Activated B cell treated with CpG ODN at 0.5 μM for 24 hours (primary cell): ENCODE measurements at regions not wholly inside any gene's neighbourhood (a gene's known extent, or its start where the extent isn't known, plus 50 kb on each side); places are given as distances from the start of the nearest gene placed in this dataset.
"Not testable (repeated sequence)": the region's sequence is repeated elsewhere in the genome, so short reads cannot be mapped to it uniquely, and the experiment has no call there.

Experiments
- ATAC-seq: fragments of 200-7000 bp; cut with Tn5 transposase; one replicate; pipeline ENCODE4 v1.10.0; 2021; ENCODE audit warnings: low read depth, mild to moderate bottlenecking, moderate library complexity
- CTCF ChIA-PET: fragments of 350-600 bp; sonication (Branson Sonifier 250); formaldehyde crosslinking; loops from one replicate; lab custom pipeline; 2021; ENCODE audit warnings: antibody characterized with exemption; lab: Charles Lee
- POLR2A ChIA-PET: fragments of 350-600 bp; sonication (Branson Sonifier 250); formaldehyde crosslinking; loops from one replicate; lab custom pipeline; 2021; ENCODE audit warnings: antibody characterized with exemption; lab: Charles Lee
- DNase-seq: peaks from one replicate; pipeline ENCODE4 v3.0.0; 2022
- H3K27ac Mint-ChIP-seq: one replicate; pipeline ENCODE4 v1.8.0; 2020; ENCODE audit warnings: mixed read lengths
- H3K27me3 Mint-ChIP-seq: one replicate; pipeline ENCODE4 v1.8.0; 2021; ENCODE audit warnings: mixed read lengths
- H3K36me3 Mint-ChIP-seq: one replicate; pipeline ENCODE4 v1.8.0; 2021; ENCODE audit warnings: low read depth, mixed read lengths
- H3K4me1 Mint-ChIP-seq: one replicate; pipeline ENCODE4 v1.8.0; 2021; ENCODE audit warnings: mixed read lengths
- H3K4me3 Mint-ChIP-seq: one replicate; pipeline ENCODE4 v1.8.0; 2020; ENCODE audit warnings: mild to moderate bottlenecking, mixed read lengths
- H3K9me3 Mint-ChIP-seq: one replicate; pipeline ENCODE4 v1.8.0; 2020; ENCODE audit warnings: mixed read lengths
- CTCF ChIP-seq: fragments of 200-600 bp; IDR thresholded peaks from one replicate; pipeline ENCODE4 v1.8.0; 2022; ENCODE audit warnings: antibody characterized with exemption, mild to moderate bottlenecking
- intact Hi-C: fragments of 100-400 bp; cut with micrococcal nuclease; formaldehyde crosslinking; loops from one replicate; pipeline ENCODE4 v1.15.1; 2024

GRCh38 chr6:103335412-103335811 is 1524.3 kb downstream of the HACE1 start:
- POLR2A ChIA-PET, result no interaction called here
- no peak for TF ChIP-seq CTCF
- intact Hi-C loops, result no loop called here
- Mint-ChIP-seq H3K9me3 (no peaks in the 10 kb centered on the region), H3K4me3 (no peak overlapping the region), H3K4me1 (no peaks in the 10 kb centered on the region), H3K27ac (no peak overlapping the region), H3K36me3 (no peaks in the 10 kb centered on the region), H3K27me3 (no peaks in the 10 kb centered on the region)
- CTCF ChIA-PET, result no interaction called here
- no peak for ATAC-seq
- DNase-seq, result no peak

- H3K9me3 Mint-ChIP-seq, result no peaks in the 10 kb centered on the region
- ChIA-PET POLR2A (no interaction called here), CTCF (no interaction called here)
- no peak for TF ChIP-seq CTCF
- H3K27ac Mint-ChIP-seq, result no peak overlapping the region
- H3K36me3 Mint-ChIP-seq, result no peaks in the 10 kb centered on the region
- intact Hi-C loops, result no loop called here
- H3K4me3 Mint-ChIP-seq, result no peak overlapping the region
- no peak for DNase-seq
- no peak for ATAC-seq
- H3K4me1 Mint-ChIP-seq, result no peaks in the 10 kb centered on the region
- H3K27me3 Mint-ChIP-seq, result no peaks in the 10 kb centered on the region
These were observed 1532.7 kb downstream of the HACE1 start for GRCh38 chr6:103326760-103327757.

GRCh38 chr6:103313432-103313831 is 1546.3 kb downstream of the HACE1 start:
- Mint-ChIP-seq H3K27me3 (no peaks in the 10 kb centered on the region), H3K36me3 (no peaks in the 10 kb centered on the region), H3K4me3 (no peak overlapping the region), H3K4me1 (no peaks in the 10 kb centered on the region), H3K27ac (no peak overlapping the region), H3K9me3 (peaks cover 8% of the 10 kb centered on the region)
- POLR2A ChIA-PET, result no interaction called here
- no peak for ATAC-seq
- CTCF ChIA-PET, result no interaction called here
- TF ChIP-seq CTCF, result no peak
- intact Hi-C loops, result no loop called here
- DNase-seq, result no peak

- H3K4me1 Mint-ChIP-seq, H3K27me3 Mint-ChIP-seq, H3K27ac Mint-ChIP-seq, H3K9me3 Mint-ChIP-seq, POLR2A ChIA-PET, intact Hi-C loops, ATAC-seq, DNase-seq, H3K36me3 Mint-ChIP-seq, CTCF ChIA-PET, H3K4me3 Mint-ChIP-seq: not testable (repeated sequence)
These were observed 1565.3 kb downstream of the HACE1 start for GRCh38 chr6:103294376-103294775.

GRCh38 chr6:103284835-103285234 is 1574.9 kb downstream of the HACE1 start:
- intact Hi-C loops, result no loop called here
- ATAC-seq, result no peak
- POLR2A ChIA-PET, result no interaction called here
- no peaks in the 10 kb centered on the region for H3K4me1 Mint-ChIP-seq
- CTCF ChIA-PET, result no interaction called here
- no peaks in the 10 kb centered on the region for H3K36me3 Mint-ChIP-seq
- H3K27ac Mint-ChIP-seq, result no peak overlapping the region
- TF ChIP-seq CTCF, result no peak
- H3K27me3 Mint-ChIP-seq, result no peaks in the 10 kb centered on the region
- DNase-seq, result no peak
- H3K9me3 Mint-ChIP-seq, result peaks cover 11% of the 10 kb centered on the region
- no peak overlapping the region for H3K4me3 Mint-ChIP-seq
